ENCODE measurements at regions not wholly inside any gene's neighbourhood (a gene's known extent, or its start where the extent isn't known, plus 50 kb on each side); places are given as distances from the start of the nearest gene placed in this dataset.

- DNase-seq = no peak
Measured at GRCh38 chr1:185645162-185645640, 89.0 kb upstream of the HMCN1 start.

- DNase-seq = no peak
Measured at GRCh38 chr1:185644531-185644930, 89.7 kb upstream of the HMCN1 start.

- no peak for DNase-seq
Measured at GRCh38 chr1:185636848-185637247, 97.3 kb upstream of the HMCN1 start.

GRCh38 chr1:185634704-185635103, 99.5 kb upstream of the HMCN1 start:
- DNase-seq = no peak

GRCh38 chr1:185632659-185633423, 101.3 kb upstream of the HMCN1 start:
- no peak for DNase-seq

- DNase-seq = no peak
Measured at GRCh38 chr1:185631843-185632242, 102.3 kb upstream of the HMCN1 start.

GRCh38 chr1:185627761-185628501, 106.3 kb upstream of the HMCN1 start:
- DNase-seq = no peak

- no peak for DNase-seq
Measured at GRCh38 chr1:185627171-185627570, 107.0 kb upstream of the HMCN1 start.

- DNase-seq = no peak
Measured at GRCh38 chr1:185626344-185626743, 107.8 kb upstream of the HMCN1 start.

- no peak for DNase-seq
Measured at GRCh38 chr1:185610954-185611353, 123.2 kb upstream of the HMCN1 start.

- no peak for DNase-seq
Measured at GRCh38 chr1:185608177-185608576, 126.0 kb upstream of the HMCN1 start.

- DNase-seq = peak; percentile 30
Measured at GRCh38 chr1:185603158-185603557, 131.0 kb upstream of the HMCN1 start.

GRCh38 chr1:185601189-185601588, 133.0 kb upstream of the HMCN1 start:
- no peak for DNase-seq

GRCh38 chr1:185600641-185601040, 133.6 kb upstream of the HMCN1 start:
- no peak for DNase-seq

- DNase-seq = no peak
Measured at GRCh38 chr1:185598332-185598731, 135.9 kb upstream of the HMCN1 start.

- DNase-seq = peak; percentile 39
Measured at GRCh38 chr1:185595835-185596667, 138.1 kb upstream of the HMCN1 start.

- DNase-seq = no peak
Measured at GRCh38 chr1:185594786-185595410, 139.3 kb upstream of the HMCN1 start.

GRCh38 chr1:185593271-185593670, 140.9 kb upstream of the HMCN1 start:
- no peak for DNase-seq

GRCh38 chr1:185585770-185586169, 148.4 kb upstream of the HMCN1 start:
- no peak for DNase-seq

- no peak for DNase-seq
Measured at GRCh38 chr1:185581961-185582725, 152.0 kb upstream of the HMCN1 start.

- DNase-seq = no peak
Measured at GRCh38 chr1:185581020-185581419, 153.2 kb upstream of the HMCN1 start.

GRCh38 chr1:185578293-185578692, 155.9 kb upstream of the HMCN1 start:
- no peak for DNase-seq
